HG03439 (cell line): ENCODE measurements at regions not wholly inside any gene's neighbourhood (a gene's known extent, or its start where the extent isn't known, plus 50 kb on each side); places are given as distances from the start of the nearest gene placed in this dataset.
"Not testable (repeated sequence)": the region's sequence is repeated elsewhere in the genome, so short reads cannot be mapped to it uniquely, and the experiment has no call there.

Source experiments
- ATAC-seq: cut with Tn5 transposase; IDR thresholded peaks from one replicate; pipeline ENCODE4 v1.9.1; 2021; ENCODE audit warnings: mild to moderate bottlenecking, moderate library complexity; ENCODE audit not compliant: unreplicated experiment

DNA sequence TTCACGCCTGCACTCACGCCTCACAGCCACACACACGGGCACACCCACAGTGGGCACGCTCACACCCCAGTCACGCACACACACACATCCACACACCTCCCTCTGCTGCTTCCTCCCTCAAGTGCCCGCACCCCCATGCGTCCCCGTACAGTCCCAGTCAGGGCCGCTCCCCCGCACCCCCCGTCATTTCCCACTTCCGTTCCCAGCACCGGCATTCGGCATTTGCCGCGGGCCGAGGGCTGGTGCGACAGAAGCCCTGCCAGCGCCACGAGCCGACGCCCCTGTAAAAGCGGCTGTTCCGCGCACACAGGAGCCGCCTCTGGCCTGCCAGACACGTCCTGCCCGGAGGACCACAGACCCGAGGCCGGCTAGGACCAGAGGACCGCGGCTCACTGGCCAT lies 4428.0 kb upstream of the TPTE start:
- not testable (repeated sequence) for ATAC-seq

GRCh38 chr21:6093870-6094269 lies 4427.5 kb upstream of the TPTE start:
- not testable (repeated sequence) for ATAC-seq

GRCh38 chr21:6095304-6095703 lies 4426.1 kb upstream of the TPTE start:
- ATAC-seq: not testable (repeated sequence)

DNA sequence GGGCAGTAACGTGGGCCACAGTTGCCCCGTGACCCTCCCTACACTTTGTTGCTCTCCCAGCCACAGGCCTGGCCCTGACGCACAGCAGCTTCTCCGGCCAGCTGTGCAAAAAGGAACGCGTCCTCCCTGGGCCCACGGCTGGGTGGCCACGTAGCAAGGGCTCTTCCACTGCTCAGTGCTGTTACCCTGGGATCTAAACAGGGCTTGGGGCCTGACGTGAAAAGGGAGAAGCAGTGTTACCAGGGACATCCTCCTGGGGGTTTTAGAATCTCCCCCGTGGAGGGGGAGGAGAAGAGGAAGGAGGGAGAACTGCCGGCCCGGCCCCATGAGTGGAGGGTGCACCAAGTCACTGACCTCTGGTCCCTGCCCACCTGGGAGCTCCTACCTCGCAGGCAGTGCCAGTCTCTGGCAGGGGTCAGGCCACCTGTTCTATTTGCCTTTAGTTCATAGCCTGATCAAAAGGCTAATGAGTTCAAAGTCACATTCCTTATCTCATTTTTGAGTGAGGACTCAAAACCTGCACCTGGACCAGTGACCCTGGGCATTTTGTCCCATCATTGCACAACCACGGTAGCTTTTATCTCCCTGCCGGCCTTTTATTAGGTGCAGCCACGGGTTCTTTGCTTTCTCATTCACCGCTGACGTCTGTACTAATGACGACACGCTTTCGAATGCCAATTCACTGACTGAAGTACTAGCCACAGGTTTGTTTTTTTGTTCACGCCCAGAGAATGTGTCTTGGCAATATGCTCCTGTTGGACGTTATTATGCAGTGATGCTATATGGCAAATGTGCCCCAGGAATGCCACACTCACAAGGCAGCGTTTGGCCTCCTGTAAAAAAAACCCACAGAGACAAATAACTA lies 4424.6 kb upstream of the TPTE start:
- not testable (repeated sequence) for ATAC-seq

DNA sequence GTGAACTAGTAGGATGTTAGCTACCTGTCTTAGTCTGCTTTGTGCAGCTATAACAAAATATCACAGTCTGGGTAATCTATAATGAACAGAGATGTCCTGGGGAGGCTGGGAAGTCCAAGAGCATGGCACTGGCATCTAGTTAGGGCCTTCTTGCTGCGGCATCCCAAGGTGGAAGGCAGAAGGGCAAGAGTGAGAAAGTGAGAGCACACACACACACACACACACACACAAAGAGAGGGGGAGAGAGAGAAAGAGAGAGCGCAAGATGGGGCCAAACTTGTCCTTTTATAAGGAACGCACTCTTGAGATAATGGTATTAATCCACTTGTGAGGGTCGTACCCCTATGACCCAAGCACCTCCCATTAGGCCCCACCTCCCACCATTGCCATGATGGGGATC lies 4423.6 kb upstream of the TPTE start:
- ATAC-seq: not testable (repeated sequence)

GRCh38 chr21:6098191-6098935 lies 4423.0 kb upstream of the TPTE start:
- not testable (repeated sequence) for ATAC-seq

- not testable (repeated sequence) for ATAC-seq
Observed at GRCh38 chr21:6101588-6101987, 4419.8 kb upstream of the TPTE start.

DNA sequence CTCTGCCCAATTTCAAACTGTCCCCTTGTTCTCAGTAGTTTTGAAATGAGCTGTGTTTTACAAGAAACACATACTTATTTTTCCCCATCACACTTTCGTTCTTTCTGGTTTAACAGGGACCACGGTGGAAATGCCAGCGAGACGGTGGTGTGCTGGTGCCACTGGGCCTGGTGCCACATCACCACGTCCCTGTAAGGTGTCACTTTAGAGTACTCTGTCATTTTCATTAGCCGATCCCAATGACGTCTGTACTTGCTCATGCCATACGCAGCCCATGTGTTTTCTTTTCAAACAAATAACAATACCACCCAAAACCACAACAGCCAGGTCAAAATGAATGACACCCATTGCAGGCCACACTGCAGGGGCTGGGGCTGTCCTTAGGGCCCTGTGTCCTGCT lies 4416.8 kb upstream of the TPTE start:
- ATAC-seq: not testable (repeated sequence)

GRCh38 chr21:6106686-6107567 lies 4414.5 kb upstream of the TPTE start:
- ATAC-seq: not testable (repeated sequence)

DNA sequence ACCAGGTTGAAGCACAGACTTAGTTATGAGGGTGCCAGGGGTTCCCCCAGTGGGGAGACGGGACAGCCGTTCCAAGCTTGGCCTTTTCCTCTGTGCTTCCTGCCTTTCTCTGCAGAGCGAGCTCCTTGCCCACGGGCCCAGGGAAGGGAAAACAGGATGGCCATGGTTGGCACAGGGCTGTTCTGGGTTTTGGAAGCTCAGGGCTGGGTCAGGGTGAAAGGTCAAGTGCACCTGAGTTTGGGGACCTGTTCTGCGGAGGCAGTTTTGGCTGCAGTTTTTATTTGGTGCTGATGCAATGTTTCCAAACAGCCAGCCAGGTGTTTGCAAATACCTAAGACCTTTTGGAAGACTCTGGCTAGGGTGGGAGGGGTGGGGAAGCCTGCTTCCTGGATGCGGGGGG lies 4412.5 kb upstream of the TPTE start:
- not testable (repeated sequence) for ATAC-seq

- ATAC-seq: not testable (repeated sequence)
Observed at GRCh38 chr21:6109774-6110173, 4411.6 kb upstream of the TPTE start.

- ATAC-seq: peak; percentile 79
Observed at GRCh38 chr21:6110716-6111343, 4410.6 kb upstream of the TPTE start.

DNA sequence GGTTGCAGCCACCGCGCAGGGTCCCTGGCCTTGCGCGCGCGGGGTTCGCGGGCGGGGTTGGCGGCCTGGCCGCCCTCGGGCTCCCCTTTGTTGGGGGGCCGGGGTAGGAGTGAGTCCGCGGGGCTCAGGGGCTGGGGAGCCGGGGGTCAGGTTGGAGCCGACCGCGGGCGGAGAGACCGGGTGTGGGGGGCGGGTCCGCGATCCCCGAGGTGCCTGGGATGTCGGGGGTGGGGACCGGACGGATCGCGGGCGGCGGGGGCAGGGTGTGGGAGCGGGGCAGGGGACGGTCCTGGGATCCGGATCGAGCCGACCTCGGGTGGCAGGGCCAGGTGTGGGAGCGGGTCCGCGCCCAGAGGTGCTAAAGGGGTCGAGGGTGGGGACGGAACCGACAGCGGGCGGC lies 4410.0 kb upstream of the TPTE start:
- not testable (repeated sequence) for ATAC-seq

DNA sequence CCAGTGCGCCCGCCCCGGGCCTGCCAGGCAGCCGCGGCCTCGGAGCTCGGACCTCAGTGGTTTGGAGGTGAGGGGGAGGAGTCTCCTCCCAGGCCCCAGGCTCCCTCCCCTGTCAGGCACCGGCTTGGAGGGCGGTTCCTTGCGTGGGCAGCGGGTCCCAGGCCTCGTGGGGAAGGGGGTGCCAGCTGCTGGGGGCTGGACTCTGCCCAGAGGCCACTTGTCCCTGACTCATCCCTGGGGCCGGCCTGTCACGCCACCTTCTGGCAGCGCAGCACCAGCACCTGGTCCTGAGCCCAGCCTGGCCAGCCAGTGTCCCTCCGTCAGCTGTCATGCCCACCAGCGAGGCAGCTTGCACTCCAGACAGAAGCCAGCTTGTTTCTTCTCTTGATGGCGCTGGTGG lies 4403.0 kb upstream of the TPTE start:
- ATAC-seq: not testable (repeated sequence)

DNA sequence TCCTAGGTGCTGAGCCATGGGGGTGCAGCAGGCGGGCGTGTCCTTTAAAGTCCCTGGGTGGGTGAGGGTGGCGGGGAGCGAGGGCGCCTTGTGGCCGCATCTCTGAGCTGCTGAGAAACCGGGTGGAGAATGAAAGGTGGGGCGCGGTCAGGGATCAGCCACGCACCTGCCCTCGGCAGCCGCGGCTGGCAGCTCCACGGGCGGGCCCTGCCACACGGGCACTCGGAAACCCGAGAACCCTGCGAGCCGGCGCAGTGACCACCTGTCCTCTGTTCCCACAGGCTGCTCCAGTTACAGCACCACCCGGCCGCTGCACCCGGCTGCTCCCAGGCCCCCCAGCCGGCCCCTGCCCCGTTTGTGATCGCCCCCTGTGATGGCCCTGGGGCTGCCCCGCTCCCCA lies 4400.5 kb upstream of the TPTE start:
- ATAC-seq: not testable (repeated sequence)

DNA sequence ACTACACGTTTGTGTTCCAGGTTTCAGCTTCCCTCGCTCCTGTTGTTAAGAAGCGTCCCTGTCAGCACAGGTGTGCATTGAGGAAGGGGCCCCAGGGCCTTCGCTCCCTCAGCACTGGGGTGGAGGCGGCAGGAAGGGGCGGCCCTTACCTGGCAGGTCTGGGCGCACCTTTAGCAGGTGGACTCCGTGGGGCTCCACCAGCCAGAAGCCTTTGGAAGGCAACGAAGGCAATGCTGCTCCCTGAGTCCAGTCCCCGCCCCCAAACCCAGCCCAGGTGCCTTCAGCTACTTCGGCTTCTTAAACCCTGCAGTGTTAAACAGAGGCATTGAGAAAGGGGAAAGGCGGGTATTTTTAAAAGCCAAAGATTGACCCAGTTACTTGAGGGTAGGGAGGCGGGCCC lies 4398.8 kb upstream of the TPTE start:
- ATAC-seq: not testable (repeated sequence)

- not testable (repeated sequence) for ATAC-seq
Observed at GRCh38 chr21:6123224-6123623, 4398.2 kb upstream of the TPTE start.

DNA sequence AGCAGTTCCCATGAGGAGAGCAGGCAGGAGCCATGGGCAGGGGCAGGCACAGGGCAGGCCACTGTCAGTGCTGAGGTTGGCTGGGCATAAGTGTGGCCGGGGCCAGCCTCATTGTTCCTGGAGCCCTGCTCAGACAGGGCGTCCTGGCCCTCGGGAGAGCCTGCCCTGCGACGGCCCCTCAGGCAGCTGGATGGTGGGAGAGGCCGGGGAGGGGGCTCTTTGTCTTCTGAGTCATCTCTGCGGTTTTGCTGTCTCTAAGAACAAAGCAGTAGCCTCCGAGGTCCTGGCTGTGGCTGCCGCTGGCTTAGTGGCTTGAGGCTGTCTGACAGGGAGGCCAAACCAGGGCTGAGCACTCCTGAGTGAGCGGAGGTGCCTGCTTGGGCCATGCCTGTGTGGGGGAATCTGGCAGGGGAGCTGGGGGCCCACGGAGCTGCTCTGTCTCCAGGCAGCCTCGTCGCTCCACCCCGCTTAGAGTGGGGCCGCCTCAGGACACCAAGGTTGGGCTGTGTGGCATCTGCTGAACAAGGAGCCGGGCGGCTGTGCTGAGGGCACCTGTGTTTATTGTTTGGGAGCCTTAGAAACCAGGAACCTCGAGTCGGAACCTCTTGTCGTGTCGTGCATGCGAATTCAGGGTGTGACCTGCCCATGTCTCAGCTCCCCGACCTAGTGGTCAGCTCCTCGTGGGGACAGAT lies 4395.7 kb upstream of the TPTE start:
- ATAC-seq: not testable (repeated sequence)

DNA sequence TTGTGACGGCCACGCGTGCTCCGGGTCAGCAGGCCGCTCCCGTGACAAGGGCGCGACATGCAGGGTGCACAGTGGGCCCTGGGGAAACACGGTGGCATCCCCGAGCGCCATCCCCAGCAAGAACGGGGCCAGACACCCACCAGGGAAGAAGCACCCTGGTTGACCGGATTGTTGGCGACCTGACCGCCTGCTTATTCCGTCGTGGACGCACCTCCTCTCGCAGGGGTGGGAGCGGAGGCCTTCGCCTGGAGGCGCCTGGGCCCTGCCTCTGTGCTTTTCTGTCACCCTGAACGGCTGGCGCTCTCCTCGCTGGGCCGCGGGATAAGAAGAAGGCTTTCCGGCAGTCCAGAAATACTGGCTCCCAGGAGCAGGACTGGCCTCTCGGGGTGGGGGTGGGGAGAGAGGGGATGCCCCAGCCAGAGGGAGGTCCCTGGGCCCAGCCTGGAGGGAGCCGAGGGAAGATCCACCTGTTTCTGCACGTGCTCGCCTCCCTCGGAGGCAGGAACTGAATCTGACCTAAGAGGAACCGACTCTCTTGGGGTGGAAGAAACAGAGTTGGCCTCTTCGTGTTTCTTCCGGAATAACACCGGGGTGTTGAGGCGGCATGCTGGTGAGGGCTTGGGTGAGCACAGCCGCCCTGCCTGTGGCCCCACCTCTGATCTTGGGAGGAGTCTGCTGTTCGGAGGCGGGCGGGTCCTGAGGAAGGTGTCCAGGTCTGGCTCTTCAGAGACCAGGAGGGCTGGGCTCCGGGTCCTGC lies 4394.2 kb upstream of the TPTE start:
- ATAC-seq: not testable (repeated sequence)
